Adipocyte (in vitro differentiated cells): ENCODE measurements at regions not wholly inside any gene's neighbourhood (a gene's known extent, or its start where the extent isn't known, plus 50 kb on each side); places are given as distances from the start of the nearest gene placed in this dataset.
"Not testable (repeated sequence)": the region's sequence is repeated elsewhere in the genome, so short reads cannot be mapped to it uniquely, and the experiment has no call there.

Experiments
- DNase-seq: peaks from one replicate; pipeline ENCODE4 v3.0.0-alpha.2; 2015; ENCODE audit warnings: low read depth
- H3K27me3 ChIP-seq: replicated peaks from 2 replicates; pipeline ENCODE4 v1.7.0; 2013; ENCODE audit warnings: mild to moderate bottlenecking, low read length, moderate library complexity; ENCODE audit not compliant: control insufficient read depth, insufficient read depth
- H3K36me3 ChIP-seq: 2 replicates; pipeline ENCODE4 v1.7.0; 2013; ENCODE audit warnings: low read length, mild to moderate bottlenecking, moderate library complexity; ENCODE audit not compliant: control insufficient read depth, insufficient read depth, severe bottlenecking
- H3K4me1 ChIP-seq: 2 replicates; pipeline ENCODE4 v1.7.0; 2013; ENCODE audit warnings: mild to moderate bottlenecking, low read length, moderate library complexity; ENCODE audit not compliant: control insufficient read depth, insufficient read depth
- H3K4me3 ChIP-seq: 2 replicates; pipeline ENCODE4 v1.7.0; 2013; ENCODE audit warnings: mild to moderate bottlenecking, low read length, moderate library complexity
- H3K9ac ChIP-seq: 2 replicates; pipeline ENCODE4 v1.7.0; 2013; ENCODE audit warnings: mild to moderate bottlenecking, low read length, moderate library complexity
- H3K9me3 ChIP-seq: 2 replicates; pipeline ENCODE4 v1.7.0; 2013; ENCODE audit warnings: mild to moderate bottlenecking, low read length, moderate library complexity; ENCODE audit not compliant: control insufficient read depth

DNA sequence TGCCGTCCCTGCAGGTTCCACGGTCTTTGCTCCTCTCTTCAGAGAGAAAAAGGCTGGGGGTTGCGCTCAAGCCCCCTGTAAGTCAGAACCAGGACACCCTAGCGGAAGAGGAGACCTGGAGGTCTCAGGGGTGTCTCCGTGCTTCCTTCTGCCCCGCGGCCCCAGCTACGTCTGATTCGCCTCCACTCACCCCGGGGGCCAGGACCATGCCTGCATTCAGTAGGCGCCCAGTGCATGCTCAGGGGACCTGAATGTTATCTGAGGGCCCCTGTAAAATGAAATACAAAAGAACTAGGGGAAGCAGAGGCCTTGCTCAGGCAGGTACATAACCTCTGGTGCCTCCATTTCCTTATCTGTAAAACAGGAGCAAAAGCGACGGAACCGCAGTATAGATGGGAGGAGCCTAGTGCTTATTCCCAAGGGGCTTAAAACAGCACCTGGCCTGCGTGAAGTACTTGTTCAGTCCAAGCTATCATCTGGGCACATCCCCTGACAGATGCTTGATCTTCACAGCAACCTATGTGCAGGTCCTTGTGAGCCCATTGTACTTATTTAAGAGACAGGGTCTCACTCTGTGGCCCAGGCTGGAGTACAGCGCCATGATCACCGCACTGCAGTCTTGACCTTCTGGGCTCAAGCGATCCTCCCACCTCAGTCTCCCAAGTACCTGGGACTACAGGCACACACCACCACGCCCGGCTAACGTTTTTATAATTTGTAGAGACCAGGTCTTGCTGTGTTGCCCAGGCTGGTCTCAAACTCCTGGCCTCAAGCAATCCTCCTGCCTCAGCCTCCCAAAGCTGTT is 110.3 kb upstream of the NCOR2 start:
- H3K27me3 ChIP-seq = no peaks in the 10 kb centered on the region
- no peak overlapping the region for H3K4me3 ChIP-seq
- peaks cover 56% of the 10 kb centered on the region for H3K4me1 ChIP-seq
- H3K9me3 ChIP-seq = no peaks in the 10 kb centered on the region
- H3K36me3 ChIP-seq = no peaks in the 10 kb centered on the region
- no peak for DNase-seq
- no peak overlapping the region for H3K9ac ChIP-seq

DNA sequence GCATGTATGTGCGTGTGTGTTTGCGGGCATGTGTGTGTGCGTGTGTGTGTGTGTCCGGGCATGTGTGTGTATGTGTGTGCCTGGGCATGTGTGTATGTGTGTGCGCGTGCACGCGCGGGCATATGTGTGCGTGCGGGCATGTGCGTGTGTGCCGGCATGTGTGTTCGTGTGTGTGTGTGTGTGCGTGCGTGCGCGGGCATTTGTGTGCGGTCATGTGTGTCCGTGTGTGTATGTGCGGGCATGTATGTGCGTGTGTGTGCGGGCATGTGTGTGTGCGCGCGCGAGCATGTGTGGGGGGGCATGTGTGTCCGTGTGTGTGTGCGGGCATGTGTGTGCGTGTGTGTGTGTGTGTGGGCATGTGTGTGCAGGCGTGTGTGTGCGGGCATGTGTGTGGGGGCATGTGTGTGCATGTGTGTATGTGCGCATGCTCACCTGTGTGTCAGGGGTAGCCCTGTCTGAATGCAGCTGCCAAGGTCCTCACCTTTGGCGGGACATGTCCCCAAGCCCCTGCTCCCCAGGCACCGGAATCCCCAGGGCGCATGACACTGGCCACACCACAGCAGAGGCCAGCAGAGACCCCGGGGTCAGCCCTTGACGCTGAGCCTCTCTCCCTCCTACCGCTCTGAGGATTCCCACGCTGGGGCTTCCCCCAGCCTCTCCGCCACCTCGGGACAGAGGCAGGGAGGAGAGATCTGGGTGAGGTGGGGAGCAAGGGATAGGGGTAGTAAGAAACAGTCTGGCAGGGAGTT is 109.5 kb upstream of the NCOR2 start:
- H3K27me3 ChIP-seq = no peaks in the 10 kb centered on the region
- H3K36me3 ChIP-seq = no peaks in the 10 kb centered on the region
- peak overlapping the region; percentile 68 for H3K9ac ChIP-seq
- DNase-seq = no peak
- peaks cover 48% of the 10 kb centered on the region for H3K4me1 ChIP-seq
- peak overlapping the region; percentile 67 for H3K4me3 ChIP-seq
- H3K9me3 ChIP-seq = no peaks in the 10 kb centered on the region

DNA sequence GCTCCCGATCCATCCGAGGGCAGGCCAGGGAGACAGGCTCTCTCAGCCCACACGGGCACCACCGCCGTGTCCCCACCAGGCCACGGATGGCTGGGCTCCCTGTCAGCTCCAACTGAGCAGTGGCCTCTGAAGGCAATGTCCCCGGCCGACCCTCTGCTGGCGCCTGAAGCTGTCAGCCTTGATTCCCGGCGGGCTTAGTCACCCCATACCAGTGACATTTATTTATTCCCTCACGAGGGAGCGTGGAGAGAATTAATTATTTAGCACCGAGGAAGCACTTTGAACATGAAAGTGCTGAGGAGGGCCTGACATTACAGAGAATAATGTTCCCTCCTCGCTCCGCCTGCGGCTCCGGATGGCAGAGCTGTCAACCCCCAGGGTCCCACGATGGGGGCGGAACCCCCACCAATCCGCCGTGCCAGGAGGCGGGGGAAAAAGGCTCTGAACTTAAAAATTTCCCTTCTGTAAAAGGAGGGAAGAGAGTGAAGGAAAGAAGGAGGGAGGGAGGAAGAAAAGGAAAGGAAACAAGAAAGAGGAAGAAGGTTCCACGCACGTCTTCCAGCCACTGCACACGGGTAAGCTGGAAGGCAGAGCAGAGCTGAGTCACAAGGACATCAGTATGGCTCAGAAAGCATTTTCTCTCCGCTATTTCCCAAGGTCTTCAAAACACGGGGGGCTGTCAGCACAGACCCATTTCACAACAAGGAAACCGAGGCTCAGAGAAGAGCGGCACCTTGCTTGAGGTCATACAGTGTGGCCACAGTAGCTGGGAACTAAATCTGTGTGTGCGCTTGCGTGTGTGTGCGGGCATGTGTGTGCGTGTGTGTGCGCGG is 108.7 kb upstream of the NCOR2 start:
- no peaks in the 10 kb centered on the region for H3K9me3 ChIP-seq
- H3K4me3 ChIP-seq = peak overlapping the region; percentile 67

DNA sequence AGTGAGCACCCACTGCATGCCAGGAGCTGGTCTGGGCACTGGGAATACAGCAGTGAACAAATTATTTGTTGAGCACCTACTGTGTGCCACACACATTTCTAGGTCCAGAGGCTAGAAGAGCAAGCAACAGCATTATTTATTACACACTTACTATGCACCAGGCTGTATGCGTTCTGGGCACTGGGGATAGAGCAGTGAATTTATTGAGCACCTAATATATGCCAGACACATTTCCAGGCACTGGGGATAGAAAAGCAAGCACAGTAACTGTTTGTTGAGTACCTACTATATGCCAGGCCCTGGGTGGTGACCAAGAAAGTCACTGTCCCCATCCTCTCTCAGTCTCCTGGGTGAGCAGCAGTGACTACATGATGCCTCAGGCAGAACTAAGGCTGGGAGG is 107.5 kb upstream of the NCOR2 start:
- DNase-seq = no peak
- Histone ChIP-seq H3K9ac (no peak overlapping the region), H3K36me3 (no peaks in the 10 kb centered on the region), H3K27me3 (no peaks in the 10 kb centered on the region), H3K4me3 (no peak overlapping the region), H3K4me1 (peaks cover 29% of the 10 kb centered on the region), H3K9me3 (no peaks in the 10 kb centered on the region)

More for the DNA sequence above, 108.7 kb upstream of the NCOR2 start:
- DNase-seq = peak; percentile 22
- Histone ChIP-seq H3K4me1 (peaks cover 40% of the 10 kb centered on the region), H3K27me3 (no peaks in the 10 kb centered on the region), H3K9ac (peak overlapping the region; percentile 68), H3K36me3 (no peaks in the 10 kb centered on the region)

DNA sequence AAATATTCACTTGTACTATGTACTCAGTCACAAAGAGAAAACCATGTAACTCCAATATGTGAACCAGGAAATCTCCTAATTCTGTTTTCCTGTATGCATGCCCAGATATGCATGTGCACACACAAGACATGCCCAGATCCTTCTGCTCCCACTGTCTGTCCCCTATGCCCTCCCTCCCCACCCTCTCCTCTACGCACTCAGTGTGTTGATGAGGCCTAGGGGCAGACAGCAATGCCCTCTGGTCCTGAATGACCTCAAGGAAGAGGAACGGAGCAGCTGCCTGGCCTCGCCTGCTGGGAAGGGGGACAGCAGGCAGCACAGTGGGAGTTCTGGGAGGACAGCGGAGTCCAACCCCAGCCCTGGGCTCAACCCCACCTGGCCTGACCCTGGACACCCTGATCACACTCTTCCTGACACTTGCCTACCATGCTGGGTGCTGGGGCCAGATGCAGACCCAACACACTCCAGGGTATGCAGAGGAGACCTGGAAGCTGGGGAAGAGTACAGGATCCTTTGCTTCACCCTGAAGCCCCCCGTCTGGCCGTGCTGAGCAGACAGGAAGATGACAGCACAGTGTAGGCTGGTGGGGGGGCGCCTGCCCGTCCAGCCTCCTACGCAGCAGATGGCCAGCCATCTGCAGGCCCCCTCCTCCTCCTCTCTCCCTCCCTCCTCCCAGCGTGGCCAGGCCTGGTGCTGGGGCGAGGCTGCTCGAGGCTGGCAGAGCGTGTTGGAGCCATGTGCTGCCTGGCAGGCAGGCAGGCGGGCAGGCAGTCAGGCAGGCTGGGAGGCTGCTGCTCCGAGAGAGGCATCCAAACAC is 106.6 kb upstream of the NCOR2 start:
- Histone ChIP-seq H3K36me3 (no peaks in the 10 kb centered on the region), H3K4me3 (no peak overlapping the region), H3K27me3 (no peaks in the 10 kb centered on the region), H3K4me1 (peaks cover 19% of the 10 kb centered on the region), H3K9ac (no peak overlapping the region), H3K9me3 (no peaks in the 10 kb centered on the region)
- DNase-seq = no peak

DNA sequence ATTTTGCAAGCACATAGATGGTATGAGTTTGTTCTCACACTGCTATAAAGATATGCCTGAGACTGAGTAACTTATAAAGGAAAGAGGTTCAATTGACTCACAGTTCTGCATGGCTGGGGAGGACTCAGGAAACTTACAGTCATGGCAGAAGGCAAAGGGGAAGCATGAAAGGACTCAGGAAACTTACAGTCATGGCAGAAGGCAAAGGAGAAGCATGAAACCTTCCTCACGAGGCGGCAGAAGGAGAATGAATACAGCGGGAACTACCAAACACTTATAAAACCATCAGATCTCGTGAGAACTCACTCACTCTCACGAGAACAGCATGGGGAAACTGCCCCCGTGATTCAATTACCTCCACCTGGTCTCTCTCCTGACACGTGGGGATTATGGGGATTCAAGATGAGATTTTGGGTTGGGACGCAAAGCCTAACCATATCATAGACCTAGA is 101.9 kb upstream of the NCOR2 start:
- Histone ChIP-seq H3K9me3 (peaks cover 15% of the 10 kb centered on the region), H3K4me1 (peaks cover 19% of the 10 kb centered on the region)
- not testable (repeated sequence) for H3K27me3 ChIP-seq, H3K4me3 ChIP-seq, DNase-seq, H3K36me3 ChIP-seq, H3K9ac ChIP-seq

DNA sequence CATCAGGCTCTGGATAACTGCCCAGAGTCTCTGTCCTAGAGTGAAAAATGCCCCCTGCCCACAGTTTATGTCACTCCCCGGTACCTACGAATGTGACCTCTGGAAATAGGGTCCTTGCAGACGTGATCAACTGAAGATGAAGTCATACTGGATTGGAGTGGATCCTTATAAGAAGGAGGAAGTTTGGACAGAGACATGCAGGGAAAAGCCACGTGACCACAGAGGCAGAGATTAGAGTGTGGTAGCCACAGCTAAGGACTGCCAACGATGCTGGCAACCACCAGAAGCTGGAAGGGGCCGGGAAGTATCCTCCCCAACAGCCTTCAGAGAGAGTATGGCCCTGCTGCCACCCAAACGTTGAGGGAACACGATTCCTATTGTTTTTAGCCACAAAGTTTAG is 101.2 kb upstream of the NCOR2 start:
- Histone ChIP-seq H3K27me3 (no peaks in the 10 kb centered on the region), H3K36me3 (no peaks in the 10 kb centered on the region), H3K9ac (no peak overlapping the region), H3K4me1 (peaks cover 19% of the 10 kb centered on the region), H3K9me3 (peaks cover 15% of the 10 kb centered on the region), H3K4me3 (no peak overlapping the region)
- no peak for DNase-seq

DNA sequence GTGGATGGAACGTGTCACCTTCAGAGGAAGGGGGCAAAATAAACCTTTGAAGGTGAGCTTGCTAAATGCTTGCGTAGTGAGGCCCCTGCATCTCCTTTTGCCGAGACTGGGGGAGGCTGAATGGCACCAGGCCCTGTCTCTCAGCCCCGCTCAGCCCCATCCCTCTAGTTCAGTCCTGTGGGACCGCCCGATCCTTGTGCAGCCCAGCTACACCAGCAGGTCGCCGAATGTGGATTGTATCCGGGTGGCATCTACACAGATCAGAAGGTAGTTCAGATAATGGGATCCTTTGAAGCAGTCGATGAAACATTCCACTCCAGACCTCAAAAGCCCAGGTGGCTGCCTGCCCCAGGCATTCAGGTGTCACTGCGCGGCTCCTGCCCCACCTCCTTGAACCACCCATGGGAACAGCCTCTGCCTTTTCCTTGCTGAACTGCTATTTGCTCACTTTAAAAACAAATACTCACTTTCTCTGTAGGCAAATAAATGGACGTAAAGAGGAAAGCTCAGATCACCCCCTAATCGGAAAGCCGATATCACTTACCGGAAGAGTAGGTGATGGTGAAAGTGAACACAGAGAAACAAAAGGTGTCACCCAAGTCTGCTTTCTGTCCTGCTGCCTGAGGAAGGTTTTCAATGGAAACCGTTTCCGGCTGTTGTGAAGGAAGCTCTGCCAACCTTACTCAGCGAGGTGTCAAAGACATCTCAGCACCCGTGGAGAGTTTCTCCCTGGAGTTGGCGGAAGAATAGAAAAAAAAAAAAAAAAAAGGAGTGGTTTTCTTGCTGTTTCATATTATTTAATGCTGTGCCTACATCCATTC is 100.3 kb upstream of the NCOR2 start:
- no peak for DNase-seq
- Histone ChIP-seq H3K4me3 (no peak overlapping the region), H3K9ac (no peak overlapping the region), H3K27me3 (no peaks in the 10 kb centered on the region), H3K9me3 (peaks cover 15% of the 10 kb centered on the region), H3K36me3 (no peaks in the 10 kb centered on the region), H3K4me1 (peaks cover 19% of the 10 kb centered on the region)

DNA sequence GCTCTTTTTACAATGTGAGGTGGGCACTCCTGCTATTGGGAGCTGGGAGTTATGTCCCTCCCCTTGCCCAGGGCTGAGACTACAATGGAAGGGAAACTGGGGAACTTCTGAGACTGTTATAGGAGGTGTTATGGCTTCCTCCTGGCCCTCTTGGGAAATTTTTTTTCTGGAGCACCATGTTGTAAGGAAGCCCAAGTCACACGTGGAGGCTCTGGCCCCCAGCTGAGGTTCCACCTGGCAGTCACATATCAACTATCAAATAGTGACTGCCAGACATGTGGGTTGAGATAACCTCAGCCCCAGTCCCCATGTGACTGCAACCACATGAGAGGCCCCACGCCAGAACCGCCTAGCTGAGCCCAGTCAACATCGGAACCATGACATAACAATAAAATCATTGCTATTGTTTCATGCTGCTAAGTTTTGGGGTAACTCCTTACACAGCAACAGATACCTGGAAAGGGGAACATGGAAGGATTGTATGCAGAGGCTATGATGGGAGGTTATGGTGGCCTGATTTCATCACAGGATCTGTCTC is 99.4 kb upstream of the NCOR2 start:
- no peak for DNase-seq
- no peaks in the 10 kb centered on the region for H3K36me3 ChIP-seq
- peaks cover 15% of the 10 kb centered on the region for H3K9me3 ChIP-seq
- H3K9ac ChIP-seq = no peak overlapping the region
- peaks cover 19% of the 10 kb centered on the region for H3K4me1 ChIP-seq
- H3K4me3 ChIP-seq = no peak overlapping the region
- no peaks in the 10 kb centered on the region for H3K27me3 ChIP-seq

DNA sequence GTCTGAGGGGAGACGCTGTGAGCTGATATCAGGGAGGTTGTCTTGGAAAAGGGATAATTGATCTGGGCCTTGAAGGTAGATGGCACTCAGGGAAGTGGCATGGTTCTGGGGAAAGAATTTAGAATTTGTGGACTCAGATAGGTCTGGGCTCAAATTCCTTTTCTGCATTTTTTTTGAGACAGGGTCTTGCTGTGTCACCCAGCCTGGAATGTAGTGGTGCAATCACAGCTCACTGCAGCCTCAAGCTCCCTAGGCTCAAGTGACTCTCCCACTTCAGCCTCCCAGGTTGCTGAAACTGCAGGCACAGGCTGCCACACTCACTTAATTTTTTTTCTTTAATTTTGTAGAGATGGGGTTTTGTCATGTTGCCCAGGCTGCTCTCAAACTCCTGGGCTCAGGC is 98.1 kb upstream of the NCOR2 start:
- Histone ChIP-seq H3K4me3 (no peak overlapping the region), H3K9ac (peak overlapping the region; percentile 50)
- DNase-seq = peak; percentile 73

More for the DNA sequence above, 98.1 kb upstream of the NCOR2 start:
- Histone ChIP-seq H3K4me1 (peaks cover 19% of the 10 kb centered on the region), H3K9me3 (peaks cover 15% of the 10 kb centered on the region), H3K27me3 (no peaks in the 10 kb centered on the region), H3K36me3 (no peaks in the 10 kb centered on the region)
